Esophagus muscularis mucosa (tissue), 4 donors: ENCODE measurements at regions not wholly inside any gene's neighbourhood (a gene's known extent, or its start where the extent isn't known, plus 50 kb on each side); places are given as distances from the start of the nearest gene placed in this dataset.

ENCODE experiments used
- DNase-seq: peaks from one replicate; pipeline ENCODE4 v3.0.0-alpha.2; 2017; ENCODE audit errors: extremely low spot score
- H3K27ac ChIP-seq, 4 donors: fragments of 200-600 bp; sonication (generic); replicated peaks in 1 of 4; 1 replicate in 3 of 4; 2 replicates in 1 of 4; pipeline ENCODE4 v1.5.1; 2016 to 2019; ENCODE audit warnings: mild to moderate bottlenecking in 1 of 4
- H3K27me3 ChIP-seq, 4 donors: fragments of 200-600 bp; sonication (generic); one replicate each; pipeline versions ENCODE4 v1.5.1 to v1.6.0; 2016 to 2019
- H3K36me3 ChIP-seq, 4 donors: fragments of 200-600 bp; sonication (generic); one replicate each; pipeline ENCODE4 v1.5.1; 2016 to 2019
- H3K4me1 ChIP-seq, 4 donors: fragments of 200-600 bp; sonication (generic); one replicate each; pipeline ENCODE4 v1.5.1; 2016 to 2019
- H3K4me3 ChIP-seq, 4 donors: fragments of 200-600 bp; sonication (generic); 1 replicate in 2 of 4; 2 replicates in 2 of 4; pipeline ENCODE4 v1.5.1; 2016 to 2019; ENCODE audit warnings: mild to moderate bottlenecking in 4 of 4, moderate library complexity in 1 of 4
- H3K9me3 ChIP-seq, 4 donors: fragments of 200-600 bp; sonication (generic); 1 replicate in 3 of 4; 2 replicates in 1 of 4; pipeline ENCODE4 v1.5.1; 2016 to 2019
- EP300 ChIP-seq: sonication (generic); formaldehyde crosslinking; IDR thresholded peaks from one replicate; pipeline ENCODE4 v1.6.1; 2017; ENCODE audit warnings: antibody characterized with exemption
- POLR2A ChIP-seq: fragments of 450-650 bp; IDR thresholded peaks from one replicate; pipeline ENCODE4 v1.6.1; 2017; ENCODE audit warnings: antibody characterized with exemption, moderate library complexity, mild to moderate bottlenecking, low read depth
- POLR2AphosphoS5 ChIP-seq, 2 donors: sonication (generic); formaldehyde crosslinking; IDR thresholded peaks; one replicate each; pipeline ENCODE4 v1.6.1; 2017; ENCODE audit warnings: antibody characterized with exemption in 2 of 2
- WGBS: methylation state at CpG from one replicate; pipeline ENCODE4 v1.1.5; 2018; 5-methylcytosine and 5-hydroxymethylcytosine counted together
- intact Hi-C: fragments of 100-400 bp; cut with DNase I; formaldehyde crosslinking; loops from one replicate; pipeline ENCODE4 v1.15.1; 2023
- TF ChIP-seq, protein P1 (sequence below), 3 experiments: fragments of 200-600 bp in 2 of 3; fragments of 450-650 bp in 1 of 3; sonication (generic) in 2 of 3; IDR thresholded peaks; one replicate each; pipeline ENCODE4 v1.5.1; 2017 to 2019; ENCODE audit warnings: antibody characterized with exemption in 3 of 3, mild to moderate bottlenecking in 2 of 3, moderate library complexity in 1 of 3

DNA sequence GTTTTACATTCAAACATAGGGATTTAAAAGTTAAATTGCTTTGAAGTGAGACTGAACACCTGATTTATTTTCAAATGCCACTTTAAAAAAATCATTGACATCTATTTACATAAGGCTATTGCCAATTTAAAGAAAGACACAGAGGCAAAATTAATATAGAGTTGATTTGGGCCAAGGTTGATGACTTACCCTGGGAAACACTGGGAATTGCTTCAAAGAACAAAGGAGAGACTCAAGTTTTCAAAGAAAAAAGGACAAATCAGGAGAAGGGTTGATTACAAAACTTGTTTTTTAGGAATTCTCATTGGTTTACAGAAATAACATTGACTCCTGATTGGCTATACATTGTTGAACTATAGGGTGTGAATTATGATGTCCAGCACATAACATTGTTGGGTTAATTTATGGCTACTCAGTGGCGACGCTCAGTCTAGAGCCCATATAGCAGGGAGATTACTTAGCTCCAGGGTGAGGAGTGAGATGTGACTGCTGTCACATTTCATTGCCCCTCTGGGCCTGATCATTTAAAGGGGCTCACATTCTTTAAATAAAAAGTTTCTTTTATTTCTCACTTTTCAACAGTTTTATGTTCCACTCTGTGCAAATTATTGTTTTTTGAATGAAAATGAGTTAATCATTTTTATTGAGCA, 184.6 kb downstream of the SPATA18 start:
- H3K4me3 ChIP-seq, result no peak overlapping the region
- 92% methylated on average over 2 of the region's 2 CpGs for WGBS
- intact Hi-C loops, result loop anchor here (10.0 kb wide), 1 partner anchor 1999 kb away; no protein-coding TSS in a partner anchor
- H3K27me3 ChIP-seq, result no peaks in the 10 kb centered on the region
- H3K4me1 ChIP-seq, result peaks cover 0 to 10% (median 2%) of the 10 kb centered on the region in 4 donors
- no peak for DNase-seq
- H3K27ac ChIP-seq, result no peak overlapping the region
- TF ChIP-seq, protein P1, sequence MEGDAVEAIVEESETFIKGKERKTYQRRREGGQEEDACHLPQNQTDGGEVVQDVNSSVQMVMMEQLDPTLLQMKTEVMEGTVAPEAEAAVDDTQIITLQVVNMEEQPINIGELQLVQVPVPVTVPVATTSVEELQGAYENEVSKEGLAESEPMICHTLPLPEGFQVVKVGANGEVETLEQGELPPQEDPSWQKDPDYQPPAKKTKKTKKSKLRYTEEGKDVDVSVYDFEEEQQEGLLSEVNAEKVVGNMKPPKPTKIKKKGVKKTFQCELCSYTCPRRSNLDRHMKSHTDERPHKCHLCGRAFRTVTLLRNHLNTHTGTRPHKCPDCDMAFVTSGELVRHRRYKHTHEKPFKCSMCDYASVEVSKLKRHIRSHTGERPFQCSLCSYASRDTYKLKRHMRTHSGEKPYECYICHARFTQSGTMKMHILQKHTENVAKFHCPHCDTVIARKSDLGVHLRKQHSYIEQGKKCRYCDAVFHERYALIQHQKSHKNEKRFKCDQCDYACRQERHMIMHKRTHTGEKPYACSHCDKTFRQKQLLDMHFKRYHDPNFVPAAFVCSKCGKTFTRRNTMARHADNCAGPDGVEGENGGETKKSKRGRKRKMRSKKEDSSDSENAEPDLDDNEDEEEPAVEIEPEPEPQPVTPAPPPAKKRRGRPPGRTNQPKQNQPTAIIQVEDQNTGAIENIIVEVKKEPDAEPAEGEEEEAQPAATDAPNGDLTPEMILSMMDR (IDR thresholded peaks at IDR 0.05), result no peak
- no peak for TF ChIP-seq POLR2A
- no peak for TF ChIP-seq EP300
- TF ChIP-seq POLR2AphosphoS5 (IDR thresholded peaks at IDR 0.05), result no peak
- H3K9me3 ChIP-seq, result no peaks in the 10 kb centered on the region
- H3K36me3 ChIP-seq, result no peaks in the 10 kb centered on the region

DNA sequence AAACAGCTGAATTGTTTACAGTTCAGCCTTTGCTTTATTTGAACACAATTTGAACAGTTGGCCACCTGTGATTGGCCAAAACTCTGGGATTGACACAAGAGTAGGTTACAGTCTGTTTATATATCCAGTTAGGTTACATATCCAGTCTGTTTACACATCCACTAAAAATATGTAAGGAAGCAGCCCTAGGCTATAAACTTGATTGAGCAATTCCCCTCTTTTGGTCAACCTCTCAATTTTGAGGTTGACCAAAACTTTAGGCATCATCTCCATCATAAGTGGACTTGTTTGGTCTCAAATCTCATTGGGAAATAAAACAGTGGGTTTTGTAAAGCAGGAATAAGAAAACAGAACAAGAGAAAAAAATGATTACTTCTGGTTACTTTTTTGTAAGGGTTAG, 190.8 kb downstream of the SPATA18 start:
- peaks cover 0 to 18% (median 12%) of the 10 kb centered on the region in 4 donors for H3K4me1 ChIP-seq
- no peak for DNase-seq
- no peak overlapping the region for H3K4me3 ChIP-seq
- no peaks in the 10 kb centered on the region for H3K9me3 ChIP-seq
- H3K27ac ChIP-seq, result no peak overlapping the region
- no peaks in the 10 kb centered on the region for H3K27me3 ChIP-seq
- intact Hi-C loops, result no loop called here
- no peaks in the 10 kb centered on the region for H3K36me3 ChIP-seq
- no peak for TF ChIP-seq EP300
- TF ChIP-seq, protein P1 (IDR thresholded peaks at IDR 0.05), result no peak
- no peak for TF ChIP-seq POLR2AphosphoS5 (IDR thresholded peaks at IDR 0.05)
- TF ChIP-seq POLR2A, result no peak

- H3K27me3 ChIP-seq, result no peaks in the 10 kb centered on the region
- no peak overlapping the region for H3K27ac ChIP-seq
- 97% methylated on average over 5 of the region's 5 CpGs for WGBS
- H3K4me3 ChIP-seq, result no peak overlapping the region
- intact Hi-C loops, result no loop called here
- DNase-seq, result no peak
- TF ChIP-seq POLR2A (no peak), EP300 (no peak), POLR2AphosphoS5 (IDR thresholded peaks at IDR 0.05) (no peak)
- TF ChIP-seq, protein P1 (IDR thresholded peaks at IDR 0.05), result no peak
- peaks cover 0 to 18% (median 13%) of the 10 kb centered on the region in 4 donors for H3K4me1 ChIP-seq
- H3K9me3 ChIP-seq, result no peaks in the 10 kb centered on the region
- no peaks in the 10 kb centered on the region for H3K36me3 ChIP-seq
These were observed 192.3 kb downstream of the SPATA18 start for GRCh38 chr4:52243367-52243766.

DNA sequence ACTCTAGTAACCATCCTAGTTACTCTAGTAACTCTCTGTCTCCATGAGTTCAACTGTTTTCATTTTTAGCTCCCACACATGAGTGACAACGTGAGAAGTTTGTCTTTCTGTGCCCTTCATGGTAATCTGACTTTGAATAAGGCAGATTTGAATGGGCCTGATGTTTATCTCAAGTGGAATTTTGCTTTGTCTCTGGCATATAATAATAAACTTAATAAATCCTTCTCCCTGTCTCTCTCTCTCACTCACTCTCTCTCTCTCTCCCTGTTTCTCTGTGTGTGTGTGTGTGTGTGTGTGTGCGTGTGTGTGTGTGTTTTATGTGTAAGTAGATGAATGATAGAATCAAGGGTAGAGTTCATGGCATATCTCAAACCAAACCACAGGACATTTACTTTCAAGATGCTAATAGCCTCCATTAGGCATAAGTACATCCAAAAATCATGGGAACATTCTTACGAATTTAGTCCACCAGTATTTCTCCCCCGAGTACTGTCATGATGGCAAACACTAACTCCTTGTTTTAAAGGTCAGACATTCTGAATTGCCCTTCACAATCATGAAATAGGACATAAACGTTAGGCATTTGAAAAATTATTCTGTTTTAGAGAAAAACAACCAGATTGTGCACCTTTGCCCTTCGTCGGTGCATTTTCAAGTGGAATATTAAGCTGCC, 193.1 kb downstream of the SPATA18 start:
- intact Hi-C loops, result no loop called here
- Histone ChIP-seq H3K4me1 (peaks cover 0 to 18% (median 14%) of the 10 kb centered on the region in 4 donors), H3K4me3 (no peak overlapping the region), H3K9me3 (no peaks in the 10 kb centered on the region), H3K36me3 (no peaks in the 10 kb centered on the region), H3K27ac (no peak overlapping the region), H3K27me3 (no peaks in the 10 kb centered on the region)
- WGBS, result 47% methylated on average over 7 of the region's 7 CpGs
- TF ChIP-seq POLR2AphosphoS5 (IDR thresholded peaks at IDR 0.05), result no peak
- no peak for TF ChIP-seq POLR2A
- no peak for TF ChIP-seq EP300
- TF ChIP-seq, protein P1 (IDR thresholded peaks at IDR 0.05), result no peak
- DNase-seq, result no peak
